Esophagus squamous epithelium (tissue), 4 donors: ENCODE measurements at regions not wholly inside any gene's neighbourhood (a gene's known extent, or its start where the extent isn't known, plus 50 kb on each side); places are given as distances from the start of the nearest gene placed in this dataset.

Experiments
- POLR2A ChIP-seq, 4 donors: fragments of 450-650 bp; IDR thresholded peaks; one replicate each; pipeline ENCODE4 v1.6.1; 2017; ENCODE audit warnings: antibody characterized with exemption in 4 of 4, mild to moderate bottlenecking in 4 of 4, moderate library complexity in 3 of 4
- TF ChIP-seq, protein P1 (sequence below), 6 experiments: fragments of 450-650 bp in 4 of 6; fragments of 200-600 bp in 2 of 6; sonication (generic) in 2 of 6; IDR thresholded peaks; one replicate each; pipeline ENCODE4 v1.5.1; 2016 to 2019; ENCODE audit warnings: antibody characterized with exemption in 6 of 6, mild to moderate bottlenecking in 4 of 6, moderate library complexity in 4 of 6

DNA sequence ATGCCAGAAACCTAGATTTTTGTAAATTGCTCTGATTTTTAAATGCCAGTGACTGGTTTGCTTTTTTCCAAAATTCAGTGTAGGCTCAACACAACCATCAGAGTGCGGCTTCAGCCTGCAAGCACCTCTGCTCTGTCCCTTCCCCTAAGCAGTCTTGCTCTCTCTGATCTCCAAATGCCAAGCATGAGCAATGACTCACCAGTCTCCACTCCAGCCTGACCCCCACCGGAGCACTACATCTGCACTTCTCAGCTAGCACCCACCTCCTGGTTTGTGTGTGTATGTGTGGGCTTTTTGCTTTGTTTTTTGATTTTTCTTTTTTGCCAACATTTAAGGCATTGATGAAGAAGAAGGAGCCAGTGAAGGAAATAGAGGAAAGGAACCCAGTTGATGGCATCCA is 61.4 kb upstream of the ADRA1B start:
- TF ChIP-seq, protein P1, sequence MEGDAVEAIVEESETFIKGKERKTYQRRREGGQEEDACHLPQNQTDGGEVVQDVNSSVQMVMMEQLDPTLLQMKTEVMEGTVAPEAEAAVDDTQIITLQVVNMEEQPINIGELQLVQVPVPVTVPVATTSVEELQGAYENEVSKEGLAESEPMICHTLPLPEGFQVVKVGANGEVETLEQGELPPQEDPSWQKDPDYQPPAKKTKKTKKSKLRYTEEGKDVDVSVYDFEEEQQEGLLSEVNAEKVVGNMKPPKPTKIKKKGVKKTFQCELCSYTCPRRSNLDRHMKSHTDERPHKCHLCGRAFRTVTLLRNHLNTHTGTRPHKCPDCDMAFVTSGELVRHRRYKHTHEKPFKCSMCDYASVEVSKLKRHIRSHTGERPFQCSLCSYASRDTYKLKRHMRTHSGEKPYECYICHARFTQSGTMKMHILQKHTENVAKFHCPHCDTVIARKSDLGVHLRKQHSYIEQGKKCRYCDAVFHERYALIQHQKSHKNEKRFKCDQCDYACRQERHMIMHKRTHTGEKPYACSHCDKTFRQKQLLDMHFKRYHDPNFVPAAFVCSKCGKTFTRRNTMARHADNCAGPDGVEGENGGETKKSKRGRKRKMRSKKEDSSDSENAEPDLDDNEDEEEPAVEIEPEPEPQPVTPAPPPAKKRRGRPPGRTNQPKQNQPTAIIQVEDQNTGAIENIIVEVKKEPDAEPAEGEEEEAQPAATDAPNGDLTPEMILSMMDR (IDR thresholded peaks at IDR 0.05), result no peak
- no peak for TF ChIP-seq POLR2A (IDR thresholded peaks at IDR 0.05)
